ENCODE measurements at regions not wholly inside any gene's neighbourhood (a gene's known extent, or its start where the extent isn't known, plus 50 kb on each side); places are given as distances from the start of the nearest gene placed in this dataset.
"Not testable (repeated sequence)": the region's sequence is repeated elsewhere in the genome, so short reads cannot be mapped to it uniquely, and the experiment has no call there.

GRCh38 chr12:30520285-30520684 lies 175.4 kb downstream of the IPO8 start:
- not testable (repeated sequence) for TF ChIP-seq CTCF (IDR thresholded peaks at IDR 0.05); POLR2A (IDR thresholded peaks at IDR 0.05; ENCODE audit: low read length); RCOR1 (IDR thresholded peaks at IDR 0.05; ENCODE audit: low read depth, low read length); POLR2AphosphoS2 (conservative IDR thresholded peaks at IDR 0.05; ENCODE audit: low read length); NR3C1 (IDR thresholded peaks at IDR 0.05); SMC3 (IDR thresholded peaks at IDR 0.05); EP300 (IDR thresholded peaks at IDR 0.05); JUN (IDR thresholded peaks at IDR 0.05); ZSCAN20 (CRISPR knock-in tag; IDR thresholded peaks at IDR 0.05)

Measured in A549 (cell line).